ENCODE measurements at regions not wholly inside any gene's neighbourhood (a gene's known extent, or its start where the extent isn't known, plus 50 kb on each side); places are given as distances from the start of the nearest gene placed in this dataset.

GRCh38 chr4:12005471-12005870 lies 576.8 kb upstream of the HS3ST1 start:
- TF ChIP-seq TRIM28 (IDR thresholded peaks at IDR 0.05; ENCODE audit: borderline replicate concordance, low read length): no peak
- TF ChIP-seq CTCF (tag by site-specific recombination; IDR thresholded peaks at IDR 0.05): no peak
